ENCODE measurements at regions not wholly inside any gene's neighbourhood (a gene's known extent, or its start where the extent isn't known, plus 50 kb on each side); places are given as distances from the start of the nearest gene placed in this dataset.
A peak's percentile ranks its signal among the peaks of the same experiment; 100 is the strongest.

GRCh38 chr18:39842366-39842914 lies 2112.6 kb upstream of the PIK3C3 start:
- 41 to 43% methylated on average over 9 of the region's 9 CpGs for WGBS, 2 donors
- H3K36me3 ChIP-seq (ENCODE audit: control insufficient read depth in 2 of 2, insufficient read depth in 2 of 2, low read length in 1 of 2): no peaks in the 10 kb centered on the region
- no peak overlapping the region for H3K4me3 ChIP-seq (ENCODE audit: low read depth in 1 of 2, low read length in 2 of 2)
- peaks cover 0 to 6% of the 10 kb centered on the region in 2 donors for H3K4me1 ChIP-seq (ENCODE audit: control insufficient read depth in 2 of 2, insufficient read depth in 2 of 2, low read length in 1 of 2)
- H3K27ac ChIP-seq (ENCODE audit: low read depth in 2 of 2, low read length in 1 of 2): no peak overlapping the region
- H3K9me3 ChIP-seq (ENCODE audit: control insufficient read depth in 2 of 2, insufficient read depth in 1 of 2, low read depth in 1 of 2, low read length in 1 of 2): no peaks in the 10 kb centered on the region
- no peaks in the 10 kb centered on the region for H3K27me3 ChIP-seq (ENCODE audit: control insufficient read depth in 1 of 2, insufficient read depth in 2 of 2, low read length in 2 of 2)

GRCh38 chr18:39841482-39842365 lies 2113.3 kb upstream of the PIK3C3 start:
- Histone ChIP-seq H3K27ac (ENCODE audit: low read depth in 2 of 2, low read length in 1 of 2) (no peak overlapping the region), H3K4me3 (ENCODE audit: low read depth in 1 of 2, low read length in 2 of 2) (peak overlapping the region; percentile 50 to 53), H3K27me3 (ENCODE audit: control insufficient read depth in 1 of 2, insufficient read depth in 2 of 2, low read length in 2 of 2) (no peaks in the 10 kb centered on the region), H3K9me3 (ENCODE audit: control insufficient read depth in 2 of 2, insufficient read depth in 1 of 2, low read depth in 1 of 2, low read length in 1 of 2) (no peaks in the 10 kb centered on the region), H3K36me3 (ENCODE audit: control insufficient read depth in 2 of 2, insufficient read depth in 2 of 2, low read length in 1 of 2) (no peaks in the 10 kb centered on the region), H3K4me1 (ENCODE audit: control insufficient read depth in 2 of 2, insufficient read depth in 2 of 2, low read length in 1 of 2) (peaks cover 0 to 6% of the 10 kb centered on the region in 2 donors)
- 4% methylated on average over 46 to 47 of the region's 47 CpGs for WGBS, 2 donors

- 19% methylated on average over 7 of the region's 7 CpGs for WGBS, 2 donors
- peak overlapping the region; percentile 50 to 53 for H3K4me3 ChIP-seq (ENCODE audit: low read depth in 1 of 2, low read length in 2 of 2)
- peaks cover 0 to 6% of the 10 kb centered on the region in 2 donors for H3K4me1 ChIP-seq (ENCODE audit: control insufficient read depth in 2 of 2, insufficient read depth in 2 of 2, low read length in 1 of 2)
- no peak overlapping the region for H3K27ac ChIP-seq (ENCODE audit: low read depth in 2 of 2, low read length in 1 of 2)
- H3K27me3 ChIP-seq (ENCODE audit: control insufficient read depth in 1 of 2, insufficient read depth in 2 of 2, low read length in 2 of 2): no peaks in the 10 kb centered on the region
- H3K9me3 ChIP-seq (ENCODE audit: control insufficient read depth in 2 of 2, insufficient read depth in 1 of 2, low read depth in 1 of 2, low read length in 1 of 2): no peaks in the 10 kb centered on the region
- H3K36me3 ChIP-seq (ENCODE audit: control insufficient read depth in 2 of 2, insufficient read depth in 2 of 2, low read length in 1 of 2): no peaks in the 10 kb centered on the region
These were observed 2114.1 kb upstream of the PIK3C3 start for GRCh38 chr18:39840856-39841481.

- 56 to 64% methylated on average over 3 of the region's 3 CpGs for WGBS, 2 donors
- Histone ChIP-seq H3K27ac (ENCODE audit: low read depth in 2 of 2, low read length in 1 of 2) (no peak overlapping the region), H3K36me3 (ENCODE audit: control insufficient read depth in 2 of 2, insufficient read depth in 2 of 2, low read length in 1 of 2) (no peaks in the 10 kb centered on the region), H3K4me3 (ENCODE audit: low read depth in 1 of 2, low read length in 2 of 2) (no peak overlapping the region), H3K4me1 (ENCODE audit: control insufficient read depth in 2 of 2, insufficient read depth in 2 of 2, low read length in 1 of 2) (peaks cover 0 to 6% of the 10 kb centered on the region in 2 donors), H3K9me3 (ENCODE audit: control insufficient read depth in 2 of 2, insufficient read depth in 1 of 2, low read depth in 1 of 2, low read length in 1 of 2) (no peaks in the 10 kb centered on the region), H3K27me3 (ENCODE audit: control insufficient read depth in 1 of 2, insufficient read depth in 2 of 2, low read length in 2 of 2) (no peaks in the 10 kb centered on the region)
These were observed 2114.6 kb upstream of the PIK3C3 start for GRCh38 chr18:39840406-39840805.

- Histone ChIP-seq H3K4me1 (ENCODE audit: control insufficient read depth in 2 of 2, insufficient read depth in 2 of 2, low read length in 1 of 2) (peaks cover 0 to 6% of the 10 kb centered on the region in 2 donors), H3K4me3 (ENCODE audit: low read depth in 1 of 2, low read length in 2 of 2) (no peak overlapping the region), H3K27me3 (ENCODE audit: control insufficient read depth in 1 of 2, insufficient read depth in 2 of 2, low read length in 2 of 2) (no peaks in the 10 kb centered on the region), H3K36me3 (ENCODE audit: control insufficient read depth in 2 of 2, insufficient read depth in 2 of 2, low read length in 1 of 2) (no peaks in the 10 kb centered on the region), H3K9me3 (ENCODE audit: control insufficient read depth in 2 of 2, insufficient read depth in 1 of 2, low read depth in 1 of 2, low read length in 1 of 2) (no peaks in the 10 kb centered on the region), H3K27ac (ENCODE audit: low read depth in 2 of 2, low read length in 1 of 2) (no peak overlapping the region)
- WGBS, 2 donors: 91 to 95% methylated on average over 4 of the region's 4 CpGs
These were observed 2115.3 kb upstream of the PIK3C3 start for GRCh38 chr18:39839782-39840181.

DNA sequence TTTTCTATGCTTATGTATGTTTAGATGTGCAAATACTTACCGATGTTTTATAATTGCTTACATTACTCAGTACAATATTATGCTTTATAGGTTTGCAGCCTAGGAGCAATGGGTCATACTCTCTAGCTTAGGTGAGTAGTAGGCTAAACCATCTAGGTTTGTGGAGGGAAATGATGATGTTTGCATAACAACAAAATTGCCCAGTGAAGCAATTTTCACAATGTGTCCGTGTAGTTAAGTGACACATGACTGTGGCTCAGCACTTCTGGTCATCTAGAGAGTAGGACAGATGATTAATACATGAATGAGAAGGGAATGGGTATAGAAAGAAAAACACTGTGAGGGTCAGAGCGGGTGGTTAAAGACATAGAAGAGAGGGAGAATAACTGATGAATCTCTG lies 2116.2 kb upstream of the PIK3C3 start:
- H3K4me3 ChIP-seq (ENCODE audit: low read depth in 1 of 2, low read length in 2 of 2): no peak overlapping the region
- H3K27me3 ChIP-seq (ENCODE audit: control insufficient read depth in 1 of 2, insufficient read depth in 2 of 2, low read length in 2 of 2): no peaks in the 10 kb centered on the region
- 81 to 91% methylated on average over 3 of the region's 3 CpGs for WGBS, 2 donors
- peaks cover 0 to 6% of the 10 kb centered on the region in 2 donors for H3K4me1 ChIP-seq (ENCODE audit: control insufficient read depth in 2 of 2, insufficient read depth in 2 of 2, low read length in 1 of 2)
- no peaks in the 10 kb centered on the region for H3K9me3 ChIP-seq (ENCODE audit: control insufficient read depth in 2 of 2, insufficient read depth in 1 of 2, low read depth in 1 of 2, low read length in 1 of 2)
- no peaks in the 10 kb centered on the region for H3K36me3 ChIP-seq (ENCODE audit: control insufficient read depth in 2 of 2, insufficient read depth in 2 of 2, low read length in 1 of 2)
- H3K27ac ChIP-seq (ENCODE audit: low read depth in 2 of 2, low read length in 1 of 2): no peak overlapping the region

DNA sequence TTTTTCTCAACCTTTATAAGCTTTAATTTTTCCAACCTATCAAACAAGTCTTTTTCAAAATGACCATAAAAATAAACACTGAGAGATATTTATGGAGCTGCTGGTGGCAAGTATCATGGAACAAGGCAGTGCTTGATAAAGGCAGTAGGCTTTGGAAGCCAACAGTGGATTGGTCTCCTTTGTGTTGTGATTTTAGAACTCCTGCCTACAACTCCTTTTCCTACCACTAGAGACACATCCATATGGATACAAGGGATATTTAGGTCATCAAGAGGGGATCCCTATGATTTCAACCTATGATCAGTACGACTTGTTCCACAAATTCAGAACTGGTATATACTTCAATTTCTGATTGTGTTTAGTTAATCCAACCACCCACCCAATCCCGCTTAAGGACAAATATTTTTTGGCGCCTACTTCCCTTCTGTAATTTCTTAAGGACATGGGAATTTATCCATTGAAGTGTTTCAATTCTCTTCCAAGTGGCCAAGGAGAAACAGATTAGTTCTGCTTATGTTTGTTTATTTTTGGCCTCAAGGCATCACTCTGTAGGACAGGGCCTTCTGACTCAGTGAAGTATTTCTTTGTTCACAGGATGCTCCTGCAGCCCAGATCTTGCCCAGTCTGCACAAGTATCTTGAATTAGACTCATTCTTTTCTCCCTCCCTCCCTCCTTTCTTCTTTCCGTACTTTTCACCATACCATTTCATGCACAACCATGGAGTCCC lies 2119.6 kb upstream of the PIK3C3 start:
- Histone ChIP-seq H3K27ac (ENCODE audit: low read depth in 2 of 2, low read length in 1 of 2) (no peak overlapping the region), H3K36me3 (ENCODE audit: control insufficient read depth in 2 of 2, insufficient read depth in 2 of 2, low read length in 1 of 2) (no peaks in the 10 kb centered on the region)
- 48 to 61% methylated on average over 4 of the region's 4 CpGs for WGBS, 2 donors

GRCh38 chr18:39834636-39835035 lies 2120.4 kb upstream of the PIK3C3 start:
- no peaks in the 10 kb centered on the region for H3K9me3 ChIP-seq (ENCODE audit: control insufficient read depth in 2 of 2, insufficient read depth in 1 of 2, low read depth in 1 of 2, low read length in 1 of 2)
- no peaks in the 10 kb centered on the region for H3K4me1 ChIP-seq (ENCODE audit: control insufficient read depth in 2 of 2, insufficient read depth in 2 of 2, low read length in 1 of 2)
- H3K27ac ChIP-seq (ENCODE audit: low read depth in 2 of 2, low read length in 1 of 2): no peak overlapping the region
- H3K4me3 ChIP-seq (ENCODE audit: low read depth in 1 of 2, low read length in 2 of 2): no peak overlapping the region
- 84 to 89% methylated on average over 4 of the region's 4 CpGs for WGBS, 2 donors
- no peaks in the 10 kb centered on the region for H3K27me3 ChIP-seq (ENCODE audit: control insufficient read depth in 1 of 2, insufficient read depth in 2 of 2, low read length in 2 of 2)
- H3K36me3 ChIP-seq (ENCODE audit: control insufficient read depth in 2 of 2, insufficient read depth in 2 of 2, low read length in 1 of 2): no peaks in the 10 kb centered on the region

More for the DNA sequence above, 2119.6 kb upstream of the PIK3C3 start:
- Histone ChIP-seq H3K4me1 (ENCODE audit: control insufficient read depth in 2 of 2, insufficient read depth in 2 of 2, low read length in 1 of 2) (no peaks in the 10 kb centered on the region), H3K27me3 (ENCODE audit: control insufficient read depth in 1 of 2, insufficient read depth in 2 of 2, low read length in 2 of 2) (no peaks in the 10 kb centered on the region), H3K9me3 (ENCODE audit: control insufficient read depth in 2 of 2, insufficient read depth in 1 of 2, low read depth in 1 of 2, low read length in 1 of 2) (no peaks in the 10 kb centered on the region), H3K4me3 (ENCODE audit: low read depth in 1 of 2, low read length in 2 of 2) (no peak overlapping the region)

- no peak overlapping the region for H3K4me3 ChIP-seq (ENCODE audit: low read depth in 1 of 2, low read length in 2 of 2)
- peaks cover 0 to 3% of the 10 kb centered on the region in 2 donors for H3K27me3 ChIP-seq (ENCODE audit: control insufficient read depth in 1 of 2, insufficient read depth in 2 of 2, low read length in 2 of 2)
- WGBS, 2 donors: 13 to 27% methylated on average over 1 of the region's 1 CpG
- no peaks in the 10 kb centered on the region for H3K36me3 ChIP-seq (ENCODE audit: control insufficient read depth in 2 of 2, insufficient read depth in 2 of 2, low read length in 1 of 2)
- no peaks in the 10 kb centered on the region for H3K4me1 ChIP-seq (ENCODE audit: control insufficient read depth in 2 of 2, insufficient read depth in 2 of 2, low read length in 1 of 2)
- H3K9me3 ChIP-seq (ENCODE audit: control insufficient read depth in 2 of 2, insufficient read depth in 1 of 2, low read depth in 1 of 2, low read length in 1 of 2): no peaks in the 10 kb centered on the region
- no peak overlapping the region for H3K27ac ChIP-seq (ENCODE audit: low read depth in 2 of 2, low read length in 1 of 2)
These were observed 2129.4 kb upstream of the PIK3C3 start for GRCh38 chr18:39825485-39826150.

All from esophagus (tissue), 2 donors.